Keratinocyte (primary cell): ENCODE measurements at regions not wholly inside any gene's neighbourhood (a gene's known extent, or its start where the extent isn't known, plus 50 kb on each side); places are given as distances from the start of the nearest gene placed in this dataset.

ENCODE experiments used
- CTCF ChIP-seq, 3 experiments: IDR thresholded peaks in 1 of 3; conservative IDR thresholded peaks in 1 of 3; optimal IDR thresholded peaks in 1 of 3; 2 replicates in 2 of 3; 3 replicates in 1 of 3; pipeline versions ENCODE3 to v1.5.1; 2011; ENCODE audit warnings: low read length in 3 of 3, mild to moderate bottlenecking in 3 of 3, moderate library complexity in 2 of 3, control low read depth in 1 of 3, inconsistent platforms in 1 of 3; ENCODE audit not compliant: insufficient read depth in 2 of 3; ENCODE audit errors: extremely low read depth in 1 of 3
- EZH2 ChIP-seq: IDR thresholded peaks from one replicate; pipeline ENCODE4 v1.6.1; 2012; ENCODE audit warnings: inconsistent platforms, mild to moderate bottlenecking, low read length, moderate library complexity

GRCh38 chr22:48340727-48341709 is 1486.7 kb downstream of the BRD1 start:
- TF ChIP-seq CTCF (optimal IDR thresholded peaks at IDR 0.05 in 1 of 3, IDR thresholded peaks at IDR 0.05 in 1 of 3, conservative IDR thresholded peaks at IDR 0.05 in 1 of 3; ENCODE audit: extremely low read depth in 1 of 3, insufficient read depth in 2 of 3, low read length in 3 of 3) (no peak), EZH2 (no peak)
